Breast epithelium (tissue), 4 donors: ENCODE measurements at regions not wholly inside any gene's neighbourhood (a gene's known extent, or its start where the extent isn't known, plus 50 kb on each side); places are given as distances from the start of the nearest gene placed in this dataset.

Experiments used
- DNase-seq, 2 donors: peaks; one replicate each; pipeline ENCODE4 v3.0.0-alpha.2; 2019; ENCODE audit warnings: low spot score in 2 of 2
- H3K27ac ChIP-seq, 2 donors: fragments of 200-600 bp; sonication (generic) in 1 of 2; one replicate each; pipeline ENCODE4 v1.5.1; 2016 to 2019; ENCODE audit warnings: mild to moderate bottlenecking in 1 of 2
- H3K27me3 ChIP-seq, 2 donors: fragments of 200-600 bp; sonication (generic) in 1 of 2; one replicate each; pipeline versions ENCODE4 v1.5.1 to v1.6.0; 2017 to 2019; ENCODE audit warnings: control low read depth in 1 of 2, mild to moderate bottlenecking in 1 of 2
- H3K36me3 ChIP-seq: fragments of 200-600 bp; one replicate; pipeline ENCODE4 v1.5.1; 2019
- H3K4me1 ChIP-seq, 2 donors: fragments of 200-600 bp; sonication (generic); one replicate each; pipeline ENCODE4 v1.5.1; 2016 to 2019; ENCODE audit warnings: control low read depth in 1 of 2
- H3K4me3 ChIP-seq, 3 donors: fragments of 200-600 bp; sonication (generic); 1 replicate in 2 of 3; 2 replicates in 1 of 3; pipeline ENCODE4 v1.5.1; 2016 to 2019; ENCODE audit warnings: mild to moderate bottlenecking in 3 of 3, moderate library complexity in 2 of 3
- H3K9me3 ChIP-seq, 2 donors: fragments of 200-600 bp; sonication (generic) in 1 of 2; one replicate each; pipeline ENCODE4 v1.5.1; 2016 to 2019; ENCODE audit warnings: control low read depth in 1 of 2
- CTCF ChIP-seq, 3 donors: fragments of 450-650 bp; IDR thresholded peaks; one replicate each; pipeline ENCODE4 v1.5.1; 2016 to 2017; ENCODE audit warnings: antibody characterized with exemption in 3 of 3, mild to moderate bottlenecking in 3 of 3, moderate library complexity in 3 of 3
- POLR2A ChIP-seq: fragments of 450-650 bp; IDR thresholded peaks from one replicate; pipeline ENCODE4 v1.6.1; 2016; ENCODE audit warnings: antibody characterized with exemption, mild to moderate bottlenecking, moderate library complexity
- POLR2AphosphoS5 ChIP-seq, 3 donors: sonication (generic); formaldehyde crosslinking; IDR thresholded peaks; one replicate each; pipeline ENCODE4 v1.6.1; 2017; ENCODE audit warnings: antibody characterized with exemption in 3 of 3
- intact Hi-C: fragments of 100-400 bp; cut with DNase I; formaldehyde crosslinking; loops from one replicate; pipeline ENCODE4 v1.15.1; 2023; ENCODE audit warnings: low total_unique reads

- Histone ChIP-seq H3K4me3 (no peak overlapping the region), H3K4me1 (no peaks in the 10 kb centered on the region), H3K9me3 (no peaks in the 10 kb centered on the region), H3K27me3 (peaks cover 0 to 8% of the 10 kb centered on the region in 2 donors), H3K27ac (no peak overlapping the region), H3K36me3 (no peaks in the 10 kb centered on the region)
- no peak for DNase-seq
- intact Hi-C loops = no loop called here
- TF ChIP-seq POLR2AphosphoS5 (IDR thresholded peaks at IDR 0.05) (no peak), CTCF (IDR thresholded peaks at IDR 0.05) (no peak), POLR2A (no peak)
Observed at GRCh38 chr14:101233808-101234207, 327.5 kb upstream of the DIO3 start.

- TF ChIP-seq CTCF (IDR thresholded peaks at IDR 0.05) (no peak), POLR2A (no peak), POLR2AphosphoS5 (IDR thresholded peaks at IDR 0.05) (no peak)
- H3K4me3 ChIP-seq = no peak overlapping the region
- no peak for DNase-seq
- peaks cover 0 to 8% of the 10 kb centered on the region in 2 donors for H3K27me3 ChIP-seq
- H3K27ac ChIP-seq = no peak overlapping the region
- no peaks in the 10 kb centered on the region for H3K9me3 ChIP-seq
- no peaks in the 10 kb centered on the region for H3K36me3 ChIP-seq
- H3K4me1 ChIP-seq = no peaks in the 10 kb centered on the region
- intact Hi-C loops = no loop called here
Observed at GRCh38 chr14:101234244-101234937, 326.9 kb upstream of the DIO3 start.

DNA sequence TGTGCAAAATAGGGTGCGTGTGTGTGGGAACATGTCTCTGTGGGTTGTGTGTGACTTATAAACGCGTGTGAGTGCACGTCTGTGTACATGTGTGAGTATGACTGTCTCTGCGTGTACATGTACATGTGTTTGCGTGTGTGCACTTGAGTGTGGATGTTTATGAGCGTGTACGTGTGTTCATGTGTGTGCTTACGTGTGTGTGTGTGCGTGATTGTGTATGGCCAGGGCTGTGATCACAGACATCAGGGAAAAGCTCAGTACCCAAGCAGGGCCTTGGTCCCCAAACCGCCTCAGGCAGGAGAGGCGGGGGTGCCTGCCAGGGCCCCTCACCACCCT is 326.3 kb upstream of the DIO3 start:
- Histone ChIP-seq H3K4me1 (no peaks in the 10 kb centered on the region), H3K36me3 (no peaks in the 10 kb centered on the region), H3K27me3 (peaks cover 0 to 8% of the 10 kb centered on the region in 2 donors), H3K4me3 (no peak overlapping the region), H3K9me3 (no peaks in the 10 kb centered on the region), H3K27ac (no peak overlapping the region)
- TF ChIP-seq POLR2A = no peak
- no peak for TF ChIP-seq CTCF (IDR thresholded peaks at IDR 0.05)
- intact Hi-C loops = no loop called here
- DNase-seq = no peak

GRCh38 chr14:101235335-101236103 is 325.8 kb upstream of the DIO3 start:
- no peak for DNase-seq
- H3K9me3 ChIP-seq = no peaks in the 10 kb centered on the region
- no peaks in the 10 kb centered on the region for H3K36me3 ChIP-seq
- peaks cover 0 to 8% of the 10 kb centered on the region in 2 donors for H3K27me3 ChIP-seq
- H3K4me1 ChIP-seq = no peaks in the 10 kb centered on the region
- no peak overlapping the region for H3K4me3 ChIP-seq
- TF ChIP-seq POLR2A = no peak
- TF ChIP-seq CTCF (IDR thresholded peaks at IDR 0.05) = peak in 2 of 3 donors; percentile 45 to 47
- no peak for TF ChIP-seq POLR2AphosphoS5 (IDR thresholded peaks at IDR 0.05)
- no peak overlapping the region for H3K27ac ChIP-seq
- intact Hi-C loops = no loop called here

- Histone ChIP-seq H3K9me3 (no peaks in the 10 kb centered on the region), H3K36me3 (no peaks in the 10 kb centered on the region), H3K4me3 (no peak overlapping the region), H3K4me1 (no peaks in the 10 kb centered on the region), H3K27me3 (peaks cover 0 to 8% of the 10 kb centered on the region in 2 donors), H3K27ac (no peak overlapping the region)
- no peak for TF ChIP-seq POLR2AphosphoS5 (IDR thresholded peaks at IDR 0.05)
- TF ChIP-seq POLR2A = no peak
- no peak for TF ChIP-seq CTCF (IDR thresholded peaks at IDR 0.05)
- intact Hi-C loops = no loop called here
- DNase-seq = no peak
Observed at GRCh38 chr14:101236496-101237251, 324.6 kb upstream of the DIO3 start.
